ENCODE measurements at regions not wholly inside any gene's neighbourhood (a gene's known extent, or its start where the extent isn't known, plus 50 kb on each side); places are given as distances from the start of the nearest gene placed in this dataset.

GRCh38 chr3:182592747-182593146 lies 200.6 kb upstream of the ATP11B start:
- no peak for DNase-seq

DNA sequence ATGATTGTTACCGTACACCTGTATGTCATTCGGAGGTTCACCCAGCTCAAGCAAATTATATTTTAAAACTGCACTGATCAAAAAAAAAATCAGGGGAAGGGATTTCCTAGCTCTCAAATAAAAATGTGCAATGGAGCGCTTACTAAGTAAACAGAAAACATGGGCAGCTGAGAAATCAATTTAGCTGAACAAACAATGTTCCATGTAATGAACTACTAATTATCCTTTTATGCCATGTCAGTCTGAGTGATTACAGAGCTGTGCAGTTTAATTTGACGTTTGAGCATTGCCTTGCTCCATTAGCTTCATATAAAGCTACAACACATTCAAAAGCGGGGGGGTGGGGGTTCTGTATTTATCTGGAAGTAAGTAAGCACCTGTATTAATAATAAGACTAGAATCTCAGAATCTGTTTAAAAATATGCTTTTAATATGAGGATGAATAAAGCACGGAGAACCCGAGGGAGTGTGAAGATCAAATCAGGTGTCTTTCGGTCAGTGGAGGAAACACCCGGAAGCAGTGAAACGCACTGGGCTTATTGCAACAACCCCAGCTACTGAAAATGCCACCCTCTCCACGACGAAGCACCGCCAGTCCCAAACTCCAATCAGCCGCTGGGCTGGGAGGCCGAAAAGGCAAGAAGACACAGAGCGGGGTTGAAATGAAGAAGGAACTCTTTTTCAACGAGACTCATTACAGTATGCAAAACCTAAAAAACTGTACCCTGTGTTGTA lies 196.5 kb upstream of the ATP11B start:
- DNase-seq: peak; percentile 21

DNA sequence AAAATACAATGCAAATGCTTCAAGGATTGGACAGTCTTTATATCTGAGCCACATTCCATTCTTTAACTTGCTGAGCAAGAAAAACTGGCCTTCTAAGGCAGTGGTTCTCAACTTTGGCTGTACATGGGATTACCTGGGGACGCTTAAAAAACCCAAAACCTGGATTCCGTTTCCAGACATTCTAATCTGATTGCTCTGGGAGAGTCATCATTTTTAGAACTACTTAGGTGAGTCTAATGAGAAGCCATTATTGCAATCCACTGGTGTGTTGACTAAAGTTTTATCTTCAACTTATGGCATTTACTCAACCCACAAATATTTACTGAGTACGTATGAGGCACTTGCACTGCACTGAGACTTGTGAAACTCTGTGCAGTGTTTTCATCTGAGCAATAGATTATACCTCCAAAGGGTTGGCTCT lies 195.7 kb upstream of the ATP11B start:
- DNase-seq: no peak

- DNase-seq: no peak
Observed at GRCh38 chr3:182601597-182601996, 191.7 kb upstream of the ATP11B start.

DNA sequence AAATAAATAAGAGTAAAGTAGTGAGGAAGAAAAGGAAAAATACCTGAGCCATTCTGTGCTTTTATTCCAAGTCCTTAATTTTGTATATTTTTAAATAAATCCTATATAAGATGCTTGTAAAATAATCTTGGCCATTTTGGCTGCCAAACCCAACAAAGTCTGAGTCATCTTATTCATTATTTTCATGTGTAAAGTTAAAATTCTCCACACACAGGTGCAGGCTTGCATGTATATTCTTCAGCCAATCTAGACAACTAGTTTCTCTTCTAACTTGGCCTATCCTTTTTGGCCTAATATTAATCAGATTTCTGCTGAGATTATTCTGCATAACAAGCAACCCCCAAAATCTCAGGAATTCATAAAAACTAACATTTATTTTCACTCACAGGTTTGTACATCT lies 189.8 kb upstream of the ATP11B start:
- DNase-seq: no peak

- no peak for DNase-seq
Observed at GRCh38 chr3:182605882-182606611, 187.3 kb upstream of the ATP11B start.

GRCh38 chr3:182606905-182607504 lies 186.3 kb upstream of the ATP11B start:
- no peak for DNase-seq

DNA sequence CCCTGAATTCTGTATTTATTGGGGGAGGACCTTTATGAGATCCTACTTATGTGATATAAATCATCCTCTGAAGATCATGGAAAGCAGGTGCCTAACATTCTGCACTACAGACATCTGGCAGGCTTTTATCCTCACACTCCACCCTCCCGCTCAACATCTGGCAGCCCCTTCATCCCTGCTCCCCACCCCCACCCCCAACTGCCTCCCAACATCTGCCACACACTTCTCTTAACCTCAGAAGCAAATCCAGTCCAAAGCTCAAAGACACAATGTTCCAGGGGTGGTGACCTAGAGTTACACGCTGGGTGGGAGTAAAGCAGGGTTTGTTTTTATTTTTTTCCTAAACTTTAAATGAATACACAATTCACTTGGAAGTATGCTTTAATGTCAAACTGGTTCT lies 184.5 kb upstream of the ATP11B start:
- DNase-seq: no peak

DNA sequence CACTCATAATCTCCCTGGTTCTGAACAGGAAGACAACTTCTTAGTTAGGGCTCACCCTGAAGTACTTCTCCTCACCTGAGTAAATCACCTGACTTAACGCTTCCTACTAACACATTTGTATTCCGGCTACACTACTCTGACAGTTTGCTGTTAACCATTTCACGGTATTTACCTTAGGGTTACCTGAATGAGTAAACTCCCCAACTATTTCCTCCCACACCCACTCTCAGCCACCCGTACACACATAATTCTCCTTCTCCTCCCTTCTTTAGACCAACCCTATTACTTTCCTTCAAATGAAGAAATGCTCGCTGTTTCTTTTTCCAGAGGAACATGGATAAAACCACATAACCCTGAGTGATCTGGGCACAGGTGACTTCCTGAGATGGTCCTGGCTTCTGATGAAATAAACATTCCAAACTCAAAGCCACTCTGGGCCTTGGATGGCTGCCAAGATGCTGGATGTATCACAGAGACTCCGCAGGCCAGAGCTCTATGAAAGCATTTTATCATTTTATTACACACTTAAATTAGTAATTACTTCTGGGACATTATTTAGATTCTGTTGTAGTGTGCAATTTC lies 183.6 kb upstream of the ATP11B start:
- DNase-seq: no peak

DNA sequence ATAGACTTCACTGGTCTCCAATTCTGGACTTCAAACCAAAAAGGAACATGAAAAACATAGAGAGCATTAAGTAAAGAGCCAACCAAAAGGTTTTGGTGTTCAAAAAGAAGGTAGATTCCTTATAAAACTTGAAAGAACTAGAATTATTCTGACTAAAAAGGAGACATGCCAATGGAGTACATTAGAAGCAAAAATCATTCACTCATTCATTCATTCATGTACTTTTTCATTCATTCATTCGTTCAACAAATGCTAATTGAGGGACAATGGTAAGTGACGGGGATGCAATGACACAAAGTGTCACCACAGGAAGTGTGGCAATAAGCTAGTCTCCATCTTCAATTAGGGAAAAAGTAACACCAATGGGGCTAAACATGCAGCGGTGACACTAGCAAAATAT lies 181.0 kb upstream of the ATP11B start:
- DNase-seq: no peak

DNA sequence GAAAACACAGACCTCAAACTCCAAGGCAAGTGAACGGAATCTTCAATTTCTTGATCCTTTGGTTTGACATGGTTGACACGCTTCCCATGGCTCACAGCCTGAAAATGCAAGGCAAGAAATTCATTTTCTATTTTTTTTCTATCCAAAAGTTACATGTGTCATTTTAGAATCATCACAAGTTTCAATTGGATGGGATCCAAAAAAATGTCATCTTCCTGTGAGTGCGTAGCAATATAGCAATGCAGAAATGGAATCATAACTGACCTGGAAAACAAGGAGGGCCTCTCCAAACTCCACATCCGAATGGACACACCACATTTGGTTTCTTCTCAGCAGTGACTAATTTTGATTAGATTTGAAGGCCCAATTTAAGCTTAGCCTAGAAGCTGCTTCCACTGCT lies 175.8 kb upstream of the ATP11B start:
- no peak for DNase-seq

- DNase-seq: peak; percentile 36
Observed at GRCh38 chr3:182618085-182618732, 175.1 kb upstream of the ATP11B start.

DNA sequence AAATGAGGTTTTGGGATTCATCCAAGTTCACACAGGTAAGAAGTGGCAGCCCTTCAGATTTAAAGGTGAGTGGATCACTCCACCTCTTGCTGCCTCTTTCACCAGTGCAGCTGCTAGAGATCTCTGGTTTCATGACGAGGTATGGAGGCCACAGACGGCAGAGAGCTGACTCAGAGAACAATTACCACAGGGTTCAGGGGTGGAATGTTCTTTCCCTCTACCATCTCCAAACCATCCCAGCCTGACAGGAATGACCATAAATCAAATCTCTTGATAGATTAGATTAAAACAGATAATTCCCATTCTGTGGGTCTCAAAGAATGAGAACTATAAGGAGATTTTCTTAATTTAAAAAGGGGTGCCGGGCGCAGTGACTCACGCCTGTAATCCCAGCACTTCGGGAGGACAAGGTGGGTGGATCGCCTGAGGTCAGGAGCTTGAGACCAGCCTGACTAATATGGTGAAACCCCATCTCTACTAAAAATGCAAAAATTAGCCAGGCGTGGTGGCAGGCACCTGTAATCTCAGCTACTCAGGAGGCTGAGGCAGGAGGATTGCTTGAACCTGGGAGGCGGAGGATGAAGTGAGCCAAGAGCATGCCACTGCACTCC lies 174.2 kb upstream of the ATP11B start:
- DNase-seq: no peak

GRCh38 chr3:182620723-182621434 lies 172.4 kb upstream of the ATP11B start:
- no peak for DNase-seq

DNA sequence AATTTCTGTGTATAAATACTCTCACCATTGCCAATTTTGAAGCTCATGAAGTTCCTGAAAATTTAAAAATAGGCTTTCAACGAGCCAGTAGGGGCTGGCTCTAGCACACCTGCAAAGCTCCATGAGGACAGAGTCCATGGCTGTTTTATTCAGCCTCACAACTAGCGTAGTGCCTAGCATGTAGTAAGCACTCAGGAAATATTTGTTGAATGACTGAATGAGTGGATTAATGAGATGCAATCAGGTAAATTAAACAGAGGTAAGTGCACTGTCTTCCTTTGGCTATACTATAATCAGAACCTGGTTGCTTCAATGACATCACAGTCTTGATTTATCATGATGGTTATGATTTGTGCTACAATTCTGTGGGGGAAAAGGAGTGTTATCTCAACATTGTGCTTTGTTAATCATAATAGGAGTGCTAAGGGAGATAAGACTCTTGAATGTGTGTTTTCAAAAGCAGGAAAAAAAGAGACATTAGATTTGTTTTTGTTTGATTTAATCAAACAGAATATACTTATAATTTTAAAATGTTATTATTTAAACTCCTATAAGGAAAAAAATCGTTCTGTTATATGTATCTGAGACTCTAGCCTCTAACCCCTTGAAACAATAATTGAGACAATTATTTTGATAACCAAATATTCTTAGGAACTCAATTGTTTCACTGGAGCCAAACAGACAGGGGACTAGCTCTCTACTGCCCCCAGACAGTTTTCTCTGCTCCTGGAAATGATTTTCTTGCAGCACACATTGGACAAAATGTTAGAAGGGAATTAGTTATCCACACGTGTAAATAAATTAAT lies 171.7 kb upstream of the ATP11B start:
- DNase-seq: no peak

DNA sequence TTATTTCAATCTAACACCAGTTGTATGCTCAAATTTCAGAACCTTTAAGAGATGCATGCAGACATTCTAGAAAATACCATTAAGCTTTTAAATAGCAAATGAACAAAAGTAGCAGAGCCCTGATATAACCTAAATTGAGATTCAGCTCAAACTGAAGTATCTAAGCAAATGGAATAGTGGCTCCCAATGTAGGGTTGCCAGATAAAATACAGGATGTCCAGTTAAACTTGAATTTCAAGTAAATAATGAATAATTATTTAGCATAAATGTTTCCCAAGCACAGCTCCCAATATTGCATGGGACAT lies 171.1 kb upstream of the ATP11B start:
- no peak for DNase-seq

GRCh38 chr3:182626484-182627467 lies 166.5 kb upstream of the ATP11B start:
- DNase-seq: no peak

DNA sequence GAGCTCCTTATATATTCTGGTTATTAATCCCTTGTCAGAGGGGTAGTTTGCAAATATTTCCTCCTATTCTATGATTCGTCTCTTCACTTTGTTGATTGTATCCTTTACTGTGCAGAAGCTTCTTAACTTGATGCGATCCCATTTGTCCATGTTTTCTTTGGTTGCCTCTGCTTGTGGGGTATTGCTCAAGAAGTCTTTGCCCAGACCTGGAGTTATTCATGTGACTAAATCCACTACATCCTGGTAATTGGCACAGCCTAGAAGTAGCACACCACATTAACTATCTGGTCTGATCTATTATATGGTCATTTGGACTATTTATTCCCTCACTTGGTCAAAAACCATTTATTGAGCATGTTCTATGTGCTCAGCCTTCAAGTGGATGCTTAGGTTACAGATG lies 164.8 kb upstream of the ATP11B start:
- DNase-seq: no peak

DNA sequence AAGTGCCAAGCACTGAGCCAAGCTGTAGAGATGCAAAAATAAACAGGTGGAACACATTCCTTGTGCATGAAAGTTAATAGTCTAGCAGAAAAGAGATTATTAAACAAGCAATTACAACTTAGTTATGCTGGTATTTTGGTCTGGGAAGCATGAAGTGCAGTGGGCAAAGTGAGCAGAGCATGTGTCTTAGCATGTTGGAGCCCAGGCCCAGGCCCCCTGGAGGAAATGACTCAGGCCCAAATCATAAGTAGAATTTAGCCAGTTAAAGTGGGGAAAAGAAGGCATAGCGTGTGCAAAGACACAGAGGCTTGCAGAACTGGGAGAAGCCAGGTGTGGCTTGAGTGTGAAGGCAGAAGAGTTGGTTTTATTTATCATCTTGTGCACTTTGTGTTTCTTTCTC lies 163.8 kb upstream of the ATP11B start:
- no peak for DNase-seq
